ENCODE measurements at regions not wholly inside any gene's neighbourhood (a gene's known extent, or its start where the extent isn't known, plus 50 kb on each side); places are given as distances from the start of the nearest gene placed in this dataset.
"Not testable (repeated sequence)": the region's sequence is repeated elsewhere in the genome, so short reads cannot be mapped to it uniquely, and the experiment has no call there.

GRCh38 chr4:8983921-8984320 is 112.3 kb upstream of the HMX1 start:
- H3K27ac Mint-ChIP-seq; DNase-seq (ENCODE audit: low spot score); ATAC-seq; H3K4me3 Mint-ChIP-seq; POLR2A ChIA-PET; CTCF ChIA-PET; H3K4me1 Mint-ChIP-seq: not testable (repeated sequence)
- Mint-ChIP-seq H3K36me3 (peaks cover 38% of the 10 kb centered on the region), H3K9me3 (peaks cover 64% of the 10 kb centered on the region), H3K27me3 (ENCODE audit: low read depth) (peaks cover 13% of the 10 kb centered on the region)

DNA sequence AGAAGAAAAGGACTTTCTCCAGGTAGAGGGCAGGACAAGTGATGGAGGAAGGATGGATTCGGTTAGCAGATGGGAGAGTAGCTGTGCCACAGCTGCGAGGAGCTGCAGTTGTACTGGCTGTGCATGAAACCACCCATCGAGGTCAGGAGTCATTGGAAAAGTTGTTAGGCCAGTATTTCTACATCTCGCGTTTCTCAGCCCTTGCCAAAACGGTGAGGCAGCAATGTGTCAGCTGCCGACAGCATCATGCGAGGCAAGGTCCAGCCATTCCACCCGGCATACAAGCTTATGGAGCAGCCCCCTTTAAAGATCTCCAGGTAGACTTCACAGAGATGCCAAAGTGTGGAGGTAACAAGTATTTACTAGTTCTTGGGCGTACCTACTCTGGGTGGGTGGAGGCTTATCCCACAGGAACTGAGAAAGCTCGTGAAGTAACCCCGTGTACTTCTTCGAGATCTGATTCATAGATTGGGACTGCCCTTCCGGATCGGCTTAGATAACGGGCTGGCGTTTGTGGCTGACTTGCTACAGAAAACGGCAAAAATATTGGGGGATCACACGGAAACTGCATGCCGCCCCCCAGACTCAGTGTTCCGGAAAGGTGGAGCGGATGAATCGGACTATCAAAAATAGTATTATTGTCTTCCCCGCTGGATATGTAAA is 105.0 kb upstream of the HMX1 start:
- H3K27ac Mint-ChIP-seq, CTCF ChIA-PET: not testable (repeated sequence)
- peaks cover 51% of the 10 kb centered on the region for H3K9me3 Mint-ChIP-seq

DNA sequence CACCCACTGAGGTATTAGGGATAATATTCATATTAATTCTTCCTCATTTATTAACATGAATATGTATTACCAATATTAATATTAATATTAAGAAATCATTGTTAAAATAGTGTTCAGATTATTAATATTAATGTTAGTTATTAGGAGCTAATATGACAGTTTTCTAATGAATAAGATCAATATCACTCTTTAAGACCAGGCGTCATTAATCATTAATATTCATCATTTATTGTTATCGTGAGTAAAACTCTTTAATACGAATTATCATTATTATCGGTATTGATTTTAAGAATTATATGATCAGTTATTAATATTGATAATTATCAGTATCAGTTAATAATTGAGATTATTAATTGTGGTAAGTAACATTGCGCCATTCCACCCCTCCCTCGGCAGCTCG is 101.0 kb upstream of the HMX1 start:
- POLR2A ChIA-PET; H3K27me3 Mint-ChIP-seq (ENCODE audit: low read depth); H3K27ac Mint-ChIP-seq; H3K4me3 Mint-ChIP-seq; H3K4me1 Mint-ChIP-seq; ATAC-seq; DNase-seq (ENCODE audit: low spot score); CTCF ChIA-PET: not testable (repeated sequence)
- Mint-ChIP-seq H3K9me3 (peaks cover 41% of the 10 kb centered on the region), H3K36me3 (peaks cover 22% of the 10 kb centered on the region)

More for the DNA sequence above, 105.0 kb upstream of the HMX1 start:
- POLR2A ChIA-PET; H3K4me3 Mint-ChIP-seq; ATAC-seq; H3K4me1 Mint-ChIP-seq; DNase-seq (ENCODE audit: low spot score); H3K27me3 Mint-ChIP-seq (ENCODE audit: low read depth): not testable (repeated sequence)
- H3K36me3 Mint-ChIP-seq, result peaks cover 24% of the 10 kb centered on the region

GRCh38 chr4:8965896-8966295 is 94.3 kb upstream of the HMX1 start:
- H3K4me1 Mint-ChIP-seq; H3K27ac Mint-ChIP-seq; DNase-seq (ENCODE audit: low spot score); ATAC-seq; POLR2A ChIA-PET; CTCF ChIA-PET; H3K4me3 Mint-ChIP-seq: not testable (repeated sequence)
- H3K27me3 Mint-ChIP-seq (ENCODE audit: low read depth), result peaks cover 22% of the 10 kb centered on the region
- H3K9me3 Mint-ChIP-seq, result peaks cover 14% of the 10 kb centered on the region; the same call in 1 of the 2 replicates
- H3K36me3 Mint-ChIP-seq, result peaks cover 10% of the 10 kb centered on the region

DNA sequence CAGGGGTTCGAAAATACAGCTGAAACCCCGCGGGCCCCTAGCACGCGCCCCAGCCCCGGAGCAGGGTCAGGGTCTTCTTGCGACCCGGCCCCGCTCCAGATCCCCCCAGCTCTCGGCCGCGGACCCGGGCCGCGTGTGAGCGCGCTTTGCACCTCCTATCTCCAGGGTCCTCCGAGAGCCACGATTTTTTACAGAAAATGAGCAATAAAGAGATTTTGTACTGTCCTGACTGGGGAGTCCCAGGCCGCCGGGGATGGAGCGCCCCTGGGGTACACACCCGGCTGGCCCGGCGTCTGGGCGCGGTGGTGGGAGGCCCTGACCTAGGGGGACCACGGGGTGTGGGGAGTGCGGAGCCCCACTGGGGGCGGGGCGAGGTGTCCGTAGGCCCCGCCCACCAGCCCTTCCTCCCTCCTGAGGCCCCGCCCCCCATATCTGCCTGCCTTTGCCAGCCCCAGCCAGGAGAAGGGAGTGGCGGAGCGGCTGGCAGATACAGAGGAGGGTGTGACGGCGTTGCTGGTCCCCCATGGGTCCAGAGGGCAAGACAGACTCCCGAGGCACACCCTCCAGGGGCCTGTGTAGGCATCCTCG is 92.7 kb upstream of the HMX1 start:
- DNase-seq (ENCODE audit: low spot score), result peak; percentile 57

GRCh38 chr4:8963533-8963932 is 91.9 kb upstream of the HMX1 start:
- ATAC-seq, H3K4me1 Mint-ChIP-seq, H3K9me3 Mint-ChIP-seq, H3K36me3 Mint-ChIP-seq, POLR2A ChIA-PET, H3K27ac Mint-ChIP-seq: not testable (repeated sequence)
- Mint-ChIP-seq H3K4me3 (peak overlapping the region; percentile 63), H3K27me3 (ENCODE audit: low read depth) (peaks cover 29% of the 10 kb centered on the region)
- CTCF ChIA-PET, result interaction anchor here (1.0 kb wide), 1 partner anchor 535 kb away, joined by 6 read pairs; no protein-coding TSS in a partner anchor
- DNase-seq (ENCODE audit: low spot score), result peak; percentile 22

More for the DNA sequence above, 92.7 kb upstream of the HMX1 start:
- peaks cover 26% of the 10 kb centered on the region for H3K27me3 Mint-ChIP-seq (ENCODE audit: low read depth)
- H3K4me1 Mint-ChIP-seq, POLR2A ChIA-PET, H3K36me3 Mint-ChIP-seq, H3K27ac Mint-ChIP-seq, H3K9me3 Mint-ChIP-seq: not testable (repeated sequence)
- CTCF ChIA-PET, result interaction anchor here (1.0 kb wide), 1 partner anchor 534 kb away, joined by 6 read pairs; no protein-coding TSS in a partner anchor
- peak overlapping the region; percentile 62 for H3K4me3 Mint-ChIP-seq
- peak; percentile 34; the same call in 1 of the 2 replicates for ATAC-seq

DNA sequence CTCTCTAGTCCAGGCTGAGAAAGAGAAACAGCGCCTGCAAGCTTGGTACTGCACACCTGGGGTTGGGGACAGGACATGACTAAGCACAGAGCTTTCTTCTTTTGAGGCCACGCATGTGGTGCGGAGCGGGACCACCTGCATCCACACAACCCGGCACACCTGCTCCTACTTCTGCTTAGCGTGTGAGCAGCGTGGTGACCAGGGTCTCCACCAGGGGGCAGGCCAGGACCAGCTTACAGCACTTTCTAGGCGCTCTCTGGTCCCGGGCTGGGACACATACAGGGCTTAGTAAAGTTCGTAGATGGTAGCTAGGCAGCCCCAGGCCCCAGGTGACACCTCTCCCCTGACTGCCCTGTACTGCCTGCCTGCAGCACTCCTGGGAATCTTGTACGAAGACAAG is 89.7 kb upstream of the HMX1 start:
- Mint-ChIP-seq H3K27me3 (ENCODE audit: low read depth) (peaks cover 29% of the 10 kb centered on the region), H3K9me3 (peaks cover 18% of the 10 kb centered on the region)
- H3K27ac Mint-ChIP-seq, H3K36me3 Mint-ChIP-seq, POLR2A ChIA-PET, H3K4me1 Mint-ChIP-seq, H3K4me3 Mint-ChIP-seq, ATAC-seq: not testable (repeated sequence)
- DNase-seq (ENCODE audit: low spot score), result peak; percentile 87
- TF ChIP-seq CTCF (IDR thresholded peaks at IDR 0.05), result peak; percentile 36; the same call in 1 of the 2 replicates
- CTCF ChIA-PET, result interaction anchor here (1.2 to 1.7 kb wide), 3 partner anchors 14 to 142 kb away, joined by 3 to 4 read pairs (median 3); no protein-coding TSS in a partner anchor

DNA sequence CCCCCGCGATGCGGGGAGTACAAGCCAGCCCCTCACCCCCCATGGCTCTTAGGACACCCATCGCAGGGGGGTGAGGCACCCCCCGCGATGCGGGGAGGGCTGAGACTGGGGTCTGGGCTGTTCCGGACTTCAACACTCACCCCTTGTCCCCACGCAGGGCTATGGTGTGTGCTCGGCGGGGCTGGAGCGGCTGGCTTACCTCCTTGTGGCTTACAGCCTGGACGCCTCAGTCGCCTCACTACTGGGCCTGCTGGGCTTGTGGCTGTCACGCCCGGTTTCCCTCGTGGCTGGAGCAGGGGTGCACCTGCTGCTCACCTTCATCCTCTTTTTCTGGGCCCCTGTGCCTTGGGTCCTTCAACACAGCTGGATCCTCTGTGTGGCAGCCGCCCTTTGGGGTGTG is 87.8 kb upstream of the HMX1 start:
- Mint-ChIP-seq H3K27me3 (ENCODE audit: low read depth) (peaks cover 20% of the 10 kb centered on the region), H3K9me3 (peaks cover 28% of the 10 kb centered on the region), H3K36me3 (peaks cover 12% of the 10 kb centered on the region)
- CTCF ChIA-PET; H3K4me1 Mint-ChIP-seq; POLR2A ChIA-PET; ATAC-seq; DNase-seq (ENCODE audit: low spot score); H3K27ac Mint-ChIP-seq; H3K4me3 Mint-ChIP-seq: not testable (repeated sequence)

DNA sequence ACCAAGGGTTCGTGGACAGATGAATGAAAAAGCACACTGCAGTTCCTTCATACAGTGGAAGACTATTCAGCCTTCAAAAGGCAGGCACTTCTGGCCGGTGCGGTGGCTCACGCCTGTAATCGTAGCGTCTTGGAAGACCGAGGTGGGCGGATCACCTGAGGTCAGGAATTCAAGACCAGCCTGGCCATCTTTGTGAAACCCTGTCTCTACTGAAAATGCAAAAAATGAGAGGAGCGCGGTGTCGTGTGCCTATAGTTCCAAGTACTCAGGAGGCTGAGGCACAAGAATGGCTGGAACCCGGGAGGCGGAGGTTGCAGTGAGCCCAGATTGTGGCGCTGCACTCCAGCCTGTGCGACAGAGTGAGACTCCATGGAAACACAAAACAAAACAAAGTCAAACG is 82.4 kb upstream of the HMX1 start:
- H3K27ac Mint-ChIP-seq; POLR2A ChIA-PET; CTCF ChIA-PET; ATAC-seq; DNase-seq (ENCODE audit: low spot score); H3K27me3 Mint-ChIP-seq (ENCODE audit: low read depth); H3K4me1 Mint-ChIP-seq; H3K4me3 Mint-ChIP-seq: not testable (repeated sequence)
- Mint-ChIP-seq H3K36me3 (peaks cover 33% of the 10 kb centered on the region), H3K9me3 (peaks cover 59% of the 10 kb centered on the region)

DNA sequence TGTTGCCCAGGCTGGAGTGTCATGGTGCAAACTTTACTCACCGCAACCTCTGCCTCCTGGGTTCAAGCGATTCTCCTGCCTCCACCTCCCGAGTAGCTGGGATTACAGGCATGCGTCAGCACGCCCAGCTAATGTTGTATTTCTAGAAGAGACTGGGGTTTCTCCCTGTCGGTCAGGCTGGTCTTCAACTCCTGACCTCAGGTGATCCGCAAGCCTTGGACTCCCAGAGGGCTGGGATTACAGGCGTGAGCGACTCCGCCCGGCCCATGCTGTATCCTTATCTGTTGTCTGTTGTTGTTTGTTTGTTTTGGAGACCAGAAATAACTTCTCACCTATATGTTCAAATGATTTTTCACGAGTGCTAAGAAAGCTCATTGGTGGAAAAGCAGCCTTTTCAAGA is 81.2 kb upstream of the HMX1 start:
- H3K27ac Mint-ChIP-seq; DNase-seq (ENCODE audit: low spot score); H3K27me3 Mint-ChIP-seq (ENCODE audit: low read depth); ATAC-seq; CTCF ChIA-PET; H3K4me1 Mint-ChIP-seq; H3K4me3 Mint-ChIP-seq; POLR2A ChIA-PET: not testable (repeated sequence)
- H3K9me3 Mint-ChIP-seq, result peaks cover 62% of the 10 kb centered on the region
- peaks cover 35% of the 10 kb centered on the region for H3K36me3 Mint-ChIP-seq

GRCh38 chr4:8952109-8952508 is 80.5 kb upstream of the HMX1 start:
- POLR2A ChIA-PET; DNase-seq (ENCODE audit: low spot score); H3K27me3 Mint-ChIP-seq (ENCODE audit: low read depth); H3K27ac Mint-ChIP-seq; H3K4me1 Mint-ChIP-seq; H3K4me3 Mint-ChIP-seq; CTCF ChIA-PET; ATAC-seq: not testable (repeated sequence)
- Mint-ChIP-seq H3K9me3 (peaks cover 65% of the 10 kb centered on the region), H3K36me3 (peaks cover 34% of the 10 kb centered on the region)
